ENCODE measurements at regions not wholly inside any gene's neighbourhood (a gene's known extent, or its start where the extent isn't known, plus 50 kb on each side); places are given as distances from the start of the nearest gene placed in this dataset.

DNA sequence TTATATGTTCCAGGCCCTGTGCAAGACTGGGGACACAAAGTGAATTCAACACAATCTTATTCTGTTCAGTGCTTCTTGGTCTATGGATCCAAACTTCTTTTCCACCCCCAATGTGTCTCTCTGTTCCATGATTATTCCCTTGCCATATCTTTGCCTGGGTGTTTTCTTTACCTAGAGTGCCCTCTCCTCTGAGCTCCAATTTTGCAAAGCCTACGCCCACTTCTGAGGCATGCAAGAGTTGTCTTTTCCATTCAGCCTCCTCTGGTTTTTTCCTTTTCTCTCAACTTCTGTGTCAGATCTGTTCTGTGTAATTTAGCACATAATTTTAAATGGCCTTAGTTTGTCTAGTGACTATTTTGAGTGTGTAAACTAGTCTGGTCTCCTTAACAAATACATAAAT lies 72.8 kb upstream of the PLCL2 start:
- Histone ChIP-seq H3K4me3 (no peak overlapping the region), H3K27me3 (no peaks in the 10 kb centered on the region), H3K4me1 (peaks cover 17% of the 10 kb centered on the region in 2 donors), H3K27ac (no peak overlapping the region), H3K9me3 (no peaks in the 10 kb centered on the region), H3K36me3 (no peaks in the 10 kb centered on the region)
- intact Hi-C loops (cut with DNase I; ENCODE audit: low total_unique reads) (no loop called here), in situ Hi-C loops (cut with MboI; ENCODE audit: low sequenced_read_pairs in 4 of 4) (loop anchor here in 1 of 4 donors (25.0 kb wide), 1 partner anchor 600 kb away; no protein-coding TSS in a partner anchor)
- no peak for TF ChIP-seq POLR2A (IDR thresholded peaks at IDR 0.05)
- TF ChIP-seq, protein P1, sequence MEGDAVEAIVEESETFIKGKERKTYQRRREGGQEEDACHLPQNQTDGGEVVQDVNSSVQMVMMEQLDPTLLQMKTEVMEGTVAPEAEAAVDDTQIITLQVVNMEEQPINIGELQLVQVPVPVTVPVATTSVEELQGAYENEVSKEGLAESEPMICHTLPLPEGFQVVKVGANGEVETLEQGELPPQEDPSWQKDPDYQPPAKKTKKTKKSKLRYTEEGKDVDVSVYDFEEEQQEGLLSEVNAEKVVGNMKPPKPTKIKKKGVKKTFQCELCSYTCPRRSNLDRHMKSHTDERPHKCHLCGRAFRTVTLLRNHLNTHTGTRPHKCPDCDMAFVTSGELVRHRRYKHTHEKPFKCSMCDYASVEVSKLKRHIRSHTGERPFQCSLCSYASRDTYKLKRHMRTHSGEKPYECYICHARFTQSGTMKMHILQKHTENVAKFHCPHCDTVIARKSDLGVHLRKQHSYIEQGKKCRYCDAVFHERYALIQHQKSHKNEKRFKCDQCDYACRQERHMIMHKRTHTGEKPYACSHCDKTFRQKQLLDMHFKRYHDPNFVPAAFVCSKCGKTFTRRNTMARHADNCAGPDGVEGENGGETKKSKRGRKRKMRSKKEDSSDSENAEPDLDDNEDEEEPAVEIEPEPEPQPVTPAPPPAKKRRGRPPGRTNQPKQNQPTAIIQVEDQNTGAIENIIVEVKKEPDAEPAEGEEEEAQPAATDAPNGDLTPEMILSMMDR (IDR thresholded peaks at IDR 0.05 in 4 of 5, conservative IDR thresholded peaks at IDR 0.05 in 1 of 5): no peak
- DNase-seq (no peak), ATAC-seq (no peak)

DNA sequence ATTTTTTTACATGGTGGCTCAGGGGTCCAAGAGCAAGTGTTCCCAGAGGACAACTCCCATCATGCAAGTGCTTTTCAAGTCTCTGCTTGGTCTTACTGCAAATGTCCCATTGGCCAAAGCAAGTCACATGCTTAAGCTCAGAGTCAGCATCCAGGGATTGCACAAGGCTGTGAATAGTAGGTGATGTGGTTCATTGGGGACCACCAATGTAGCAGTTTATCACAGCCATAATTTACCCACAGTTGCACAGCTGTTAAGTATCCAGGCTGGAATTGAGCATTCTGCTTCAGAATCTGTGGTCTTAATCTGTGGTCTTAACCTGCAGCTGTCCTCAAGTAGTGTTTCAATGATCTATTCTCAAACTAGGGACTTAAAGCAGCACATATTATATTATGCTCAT lies 71.4 kb upstream of the PLCL2 start:
- peaks cover 6 to 12% of the 10 kb centered on the region in 2 donors for H3K4me1 ChIP-seq
- intact Hi-C loops (cut with DNase I; ENCODE audit: low total_unique reads) (no loop called here), in situ Hi-C loops (cut with MboI; ENCODE audit: low sequenced_read_pairs in 4 of 4) (loop anchor here in 1 of 4 donors (25.0 kb wide), 1 partner anchor 599 kb away; no protein-coding TSS in a partner anchor)
- no peak for TF ChIP-seq POLR2A (IDR thresholded peaks at IDR 0.05)
- TF ChIP-seq, protein P1 (IDR thresholded peaks at IDR 0.05 in 4 of 5, conservative IDR thresholded peaks at IDR 0.05 in 1 of 5): no peak
- H3K27ac ChIP-seq: no peak overlapping the region
- no peak for ATAC-seq
- no peaks in the 10 kb centered on the region for H3K9me3 ChIP-seq
- H3K4me3 ChIP-seq: no peak overlapping the region
- DNase-seq: no peak
- H3K36me3 ChIP-seq: no peaks in the 10 kb centered on the region
- no peaks in the 10 kb centered on the region for H3K27me3 ChIP-seq

DNA sequence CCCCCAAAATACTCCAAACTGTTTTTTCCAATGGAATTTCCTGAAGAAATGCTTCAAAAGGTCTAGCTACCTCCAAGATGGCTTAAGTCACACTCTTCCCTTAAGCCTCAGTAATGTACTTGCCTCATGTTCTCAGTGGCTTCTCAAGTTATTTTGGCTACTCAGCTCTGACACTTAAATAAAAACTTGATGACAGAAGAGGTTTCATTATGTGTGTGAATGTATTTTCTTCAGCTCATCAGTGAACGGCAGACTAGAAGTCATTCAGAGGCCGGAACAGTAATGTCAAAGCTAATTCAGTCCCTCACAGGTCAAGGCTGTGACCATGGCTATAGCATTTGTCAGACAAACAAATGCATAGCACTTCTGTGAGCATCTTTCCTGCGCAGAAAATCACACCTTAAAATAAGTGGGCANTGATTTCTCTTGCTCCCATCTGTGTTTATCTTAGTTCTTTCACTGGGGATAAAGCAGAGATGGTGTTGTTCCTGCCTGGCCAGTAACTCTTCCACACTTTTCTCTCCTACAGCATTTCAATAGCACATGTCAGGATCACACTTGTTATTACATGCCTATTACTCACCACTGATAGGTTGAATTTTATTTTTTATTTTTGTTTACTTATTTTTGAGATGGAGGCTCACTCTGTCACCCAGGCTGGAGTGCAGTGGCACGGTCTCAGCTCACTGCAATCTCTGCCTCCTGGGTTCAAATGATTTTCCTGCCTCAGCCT lies 68.5 kb upstream of the PLCL2 start:
- TF ChIP-seq POLR2A (IDR thresholded peaks at IDR 0.05): no peak
- TF ChIP-seq, protein P1 (IDR thresholded peaks at IDR 0.05 in 4 of 5, conservative IDR thresholded peaks at IDR 0.05 in 1 of 5): no peak
- H3K9me3 ChIP-seq: peaks cover 0 to 4% (median 0%) of the 10 kb centered on the region in 3 donors
- H3K36me3 ChIP-seq: no peaks in the 10 kb centered on the region
- intact Hi-C loops (cut with DNase I; ENCODE audit: low total_unique reads) (no loop called here), in situ Hi-C loops (cut with MboI; ENCODE audit: low sequenced_read_pairs in 4 of 4) (loop anchor here in 1 of 4 donors (25.0 kb wide), 1 partner anchor 596 kb away; no protein-coding TSS in a partner anchor)
- peak; percentile 75 for ATAC-seq
- H3K27me3 ChIP-seq: no peaks in the 10 kb centered on the region
- DNase-seq: no peak
- peak overlapping the region in 3 of 4 donors; percentile 10 to 24 (median 19) for H3K27ac ChIP-seq
- peaks cover 0 to 7% of the 10 kb centered on the region in 2 donors for H3K4me1 ChIP-seq
- no peak overlapping the region for H3K4me3 ChIP-seq

DNA sequence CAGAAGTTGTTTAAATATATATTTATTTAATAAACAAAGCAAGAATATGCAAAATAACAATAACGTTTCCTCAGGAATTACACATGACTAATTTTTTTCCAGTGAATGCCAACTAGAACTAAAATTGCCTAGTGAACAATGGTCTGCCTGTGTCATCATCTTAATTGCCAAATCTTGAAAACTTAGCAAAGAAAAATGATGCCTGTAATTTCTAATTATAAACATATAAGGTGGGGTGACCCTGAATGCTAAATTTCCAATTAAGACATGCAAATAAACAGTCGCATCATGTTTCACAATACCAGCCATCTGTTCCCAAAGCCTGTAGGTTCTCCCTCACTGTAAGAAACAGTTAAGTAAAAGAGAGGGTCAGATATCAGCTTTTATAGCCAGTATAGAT lies 67.6 kb upstream of the PLCL2 start:
- Histone ChIP-seq H3K9me3 (peaks cover 0 to 4% (median 0%) of the 10 kb centered on the region in 3 donors), H3K27ac (no peak overlapping the region), H3K36me3 (no peaks in the 10 kb centered on the region), H3K4me3 (no peak overlapping the region), H3K4me1 (peaks cover 0 to 7% of the 10 kb centered on the region in 2 donors), H3K27me3 (no peaks in the 10 kb centered on the region)
- DNase-seq (no peak), ATAC-seq (no peak)
- TF ChIP-seq, protein P1 (IDR thresholded peaks at IDR 0.05 in 4 of 5, conservative IDR thresholded peaks at IDR 0.05 in 1 of 5): no peak
- TF ChIP-seq POLR2A (IDR thresholded peaks at IDR 0.05): no peak
- intact Hi-C loops (cut with DNase I; ENCODE audit: low total_unique reads) (no loop called here), in situ Hi-C loops (cut with MboI; ENCODE audit: low sequenced_read_pairs in 4 of 4) (loop anchor here in 1 of 4 donors (25.0 kb wide), 1 partner anchor 595 kb away; no protein-coding TSS in a partner anchor)
